HG03064 (cell line): ENCODE measurements at regions not wholly inside any gene's neighbourhood (a gene's known extent, or its start where the extent isn't known, plus 50 kb on each side); places are given as distances from the start of the nearest gene placed in this dataset.
"Not testable (repeated sequence)": the region's sequence is repeated elsewhere in the genome, so short reads cannot be mapped to it uniquely, and the experiment has no call there.

ENCODE experiments used
- ATAC-seq: cut with Tn5 transposase; IDR thresholded peaks from one replicate; pipeline ENCODE4 v1.9.1; 2021; ENCODE audit warnings: low read depth; ENCODE audit not compliant: unreplicated experiment

DNA sequence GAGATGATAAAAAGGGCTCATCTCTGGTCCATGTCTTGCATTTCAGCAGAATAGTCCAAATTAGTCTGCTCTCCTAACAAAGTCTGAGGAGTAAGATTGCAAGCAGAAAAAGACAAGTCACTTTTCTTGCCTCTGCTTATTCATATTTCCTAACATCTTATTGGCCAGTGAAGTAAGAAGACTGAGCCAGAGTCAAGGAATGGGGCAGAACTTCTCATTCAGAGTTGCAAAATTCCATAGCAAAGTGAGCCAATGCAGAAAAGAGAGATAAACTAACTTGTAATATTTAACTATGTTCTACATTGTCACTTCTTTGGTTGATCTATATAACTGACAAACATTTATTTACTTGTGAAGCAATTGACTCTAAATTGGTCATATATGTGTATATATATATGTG lies 2304.0 kb downstream of the ARAP2 start:
- no peak for ATAC-seq

DNA sequence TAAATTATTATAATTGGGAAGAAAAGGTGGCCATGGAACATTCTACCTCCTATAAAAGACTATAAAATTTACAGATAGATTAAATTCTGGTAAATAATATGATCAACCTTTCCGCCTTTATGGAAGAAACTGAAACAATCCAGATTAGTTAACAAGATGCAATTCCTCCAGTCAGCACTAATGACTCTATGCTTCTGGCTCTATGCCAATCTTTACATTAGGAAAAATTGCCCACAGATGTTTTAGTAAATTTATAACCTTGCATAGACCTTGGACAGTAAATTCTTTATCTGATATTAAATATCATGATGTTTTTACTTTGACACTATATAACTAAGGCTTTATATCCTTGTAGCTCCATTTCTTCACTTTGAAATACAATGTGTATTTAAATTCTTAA lies 2302.5 kb downstream of the ARAP2 start:
- no peak for ATAC-seq

DNA sequence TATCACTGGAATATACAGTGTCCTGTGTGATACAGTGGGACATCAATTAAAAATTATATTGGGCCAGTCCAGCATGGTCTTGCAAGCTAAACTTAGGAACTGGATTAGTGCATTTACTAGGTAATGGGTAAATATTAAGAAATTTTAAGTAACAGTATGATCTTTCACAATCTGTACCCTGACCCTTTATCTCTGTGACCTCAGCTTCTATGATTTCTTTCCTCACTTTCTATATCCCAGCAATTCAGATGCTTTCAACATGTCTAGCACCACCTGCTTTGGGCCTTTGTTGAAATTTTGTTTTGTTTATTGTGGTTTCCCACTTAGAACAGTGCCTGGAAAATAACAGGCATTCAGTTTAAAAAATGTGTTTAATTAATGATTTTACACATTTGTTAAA lies 2295.4 kb downstream of the ARAP2 start:
- no peak for ATAC-seq

DNA sequence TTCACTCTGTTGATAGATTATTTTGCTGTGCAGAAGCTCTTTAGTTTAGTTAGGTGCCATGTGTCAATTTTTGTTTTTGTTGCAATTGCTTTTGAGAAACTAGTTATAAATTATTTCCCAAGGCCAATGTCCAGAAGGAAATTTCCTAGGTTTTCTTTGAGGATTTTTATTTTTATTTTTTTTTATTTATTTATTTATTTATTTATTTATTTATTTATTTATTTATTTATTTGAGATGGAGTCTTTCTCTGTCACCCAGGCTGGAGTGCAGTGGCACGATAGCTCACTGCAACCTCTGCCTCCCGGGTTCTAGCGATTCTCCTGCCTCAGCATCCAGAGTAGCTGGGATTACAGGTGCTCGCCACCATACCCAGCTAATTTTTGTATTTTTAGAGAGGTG lies 2290.5 kb downstream of the ARAP2 start:
- not testable (repeated sequence) for ATAC-seq

DNA sequence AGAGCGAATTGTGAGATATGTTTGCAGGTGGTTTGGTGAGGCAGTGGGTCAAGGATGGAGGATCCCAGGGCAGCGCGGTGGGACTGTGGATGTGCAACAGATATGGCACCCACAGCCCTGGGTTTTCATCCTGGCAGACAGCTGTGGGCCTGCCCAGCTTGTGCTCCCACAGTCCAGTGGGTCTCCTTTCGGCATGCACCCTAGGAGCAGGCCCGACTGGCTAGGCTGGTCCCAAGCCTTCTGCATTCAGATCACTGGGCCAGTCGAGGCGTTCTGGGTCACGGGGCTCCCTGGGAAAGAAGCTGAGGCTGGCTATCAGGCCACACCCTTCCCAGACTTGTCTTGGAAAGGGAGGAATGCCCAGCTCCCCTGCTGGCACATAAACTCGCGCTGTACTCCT lies 2289.6 kb downstream of the ARAP2 start:
- ATAC-seq = no peak

DNA sequence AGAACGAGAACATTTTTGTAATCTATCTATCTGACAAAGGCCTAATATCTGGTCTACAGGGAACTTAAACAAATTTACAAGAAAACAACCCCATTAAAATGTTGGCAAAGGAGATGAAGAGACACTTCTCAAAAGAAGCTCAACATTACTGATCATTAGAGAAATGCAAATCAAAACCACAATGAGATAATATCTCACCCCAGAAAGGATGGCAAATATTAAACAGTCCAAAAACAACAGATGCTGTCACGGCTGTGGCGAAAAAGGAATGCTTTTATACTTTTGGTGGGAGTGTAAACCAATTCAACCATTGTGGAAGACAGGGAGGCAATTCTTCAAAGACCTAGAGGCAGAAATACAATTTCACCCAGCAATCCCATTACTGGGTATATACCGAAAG lies 2284.8 kb downstream of the ARAP2 start:
- ATAC-seq = no peak

DNA sequence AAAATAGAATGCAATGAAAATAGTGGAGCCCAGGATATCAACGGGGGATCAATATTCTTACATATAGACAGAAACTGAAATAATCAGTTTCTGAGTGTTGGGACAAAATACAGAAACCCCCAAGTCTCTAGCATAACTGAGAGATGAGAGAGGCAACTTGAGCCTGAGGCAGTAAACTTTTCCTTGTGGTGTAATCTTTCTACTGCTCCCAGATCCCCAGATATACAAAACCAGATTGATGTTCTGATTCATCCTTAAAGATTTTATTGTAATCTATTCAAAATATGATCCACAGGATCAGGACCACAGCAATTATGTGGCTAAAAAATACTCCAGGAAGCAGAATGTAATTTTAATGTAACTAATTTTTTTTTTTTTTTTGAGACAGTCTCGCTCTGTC lies 2282.6 kb downstream of the ARAP2 start:
- ATAC-seq = no peak

DNA sequence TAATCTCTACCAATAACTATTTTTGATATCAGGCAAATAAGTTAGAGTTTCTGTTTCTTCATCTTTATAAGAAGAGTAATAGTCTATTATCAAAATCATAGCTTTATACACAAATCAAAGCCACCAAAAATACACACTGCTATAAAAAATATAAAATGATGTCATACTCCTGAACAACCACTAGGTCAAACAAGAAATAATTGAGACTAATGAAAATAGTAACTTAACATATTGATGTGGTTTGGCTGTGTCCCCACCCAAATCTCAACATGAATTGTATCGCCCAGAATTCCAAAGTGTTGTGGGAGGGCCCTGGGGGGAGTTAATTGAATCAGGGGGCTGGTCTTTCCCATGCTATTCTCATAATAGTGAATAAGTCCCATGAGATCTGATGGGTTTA lies 2277.5 kb downstream of the ARAP2 start:
- ATAC-seq = no peak

DNA sequence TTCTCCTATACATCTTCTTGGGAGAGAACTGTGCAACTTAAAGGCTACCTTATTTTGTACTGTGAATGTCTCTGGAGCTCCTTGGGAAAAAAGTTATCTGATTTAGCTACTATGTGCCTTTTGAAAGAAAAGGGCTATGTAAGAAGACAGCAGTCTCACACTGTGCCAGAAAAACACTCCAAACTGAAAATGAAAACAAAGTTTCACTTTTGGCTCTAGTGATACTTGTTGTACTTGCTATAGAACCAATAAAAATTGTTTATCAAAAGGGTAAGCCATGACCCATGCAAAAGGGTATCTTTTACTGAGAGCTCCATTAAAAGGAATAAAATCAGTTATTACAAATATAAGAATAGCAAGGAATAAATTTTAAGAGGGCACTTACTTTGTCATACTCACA lies 2270.0 kb downstream of the ARAP2 start:
- no peak for ATAC-seq

DNA sequence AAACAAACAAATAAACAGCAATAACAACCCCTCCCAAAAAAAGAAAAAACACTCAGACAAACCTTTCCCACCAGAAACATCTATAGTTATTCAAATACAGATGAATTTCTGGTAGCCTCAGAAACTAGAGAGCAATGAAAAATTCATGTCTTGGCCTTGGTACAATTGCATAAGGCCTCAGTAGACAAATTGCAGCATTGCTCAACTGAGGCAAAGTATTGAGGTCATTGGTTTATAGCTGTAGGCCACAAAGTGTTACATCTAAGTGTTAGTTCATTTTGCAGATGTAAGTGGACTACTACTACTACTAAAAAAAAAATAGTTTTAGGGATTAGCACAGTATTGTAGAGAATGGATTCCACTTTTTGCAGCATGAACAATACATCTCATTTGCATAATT lies 2268.3 kb downstream of the ARAP2 start:
- ATAC-seq = no peak

DNA sequence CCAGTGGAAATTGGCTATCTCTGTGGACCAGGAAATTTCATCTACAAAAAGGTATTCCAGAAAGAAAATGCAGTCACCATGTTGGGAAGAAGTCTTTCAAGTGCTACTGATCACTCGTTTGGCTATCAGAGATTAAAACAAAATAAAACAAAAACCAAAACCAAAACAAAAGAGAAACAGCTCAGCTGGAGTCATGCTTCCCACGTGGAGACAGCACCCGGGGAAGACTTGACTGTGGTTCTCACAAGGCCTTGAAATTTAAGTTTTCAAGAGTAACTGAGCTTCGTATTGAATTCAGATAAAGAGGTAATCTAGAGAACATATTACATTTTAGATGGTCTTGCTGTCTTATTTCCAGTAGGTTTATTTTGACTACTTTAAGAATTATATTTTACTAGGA lies 2264.5 kb downstream of the ARAP2 start:
- not testable (repeated sequence) for ATAC-seq

DNA sequence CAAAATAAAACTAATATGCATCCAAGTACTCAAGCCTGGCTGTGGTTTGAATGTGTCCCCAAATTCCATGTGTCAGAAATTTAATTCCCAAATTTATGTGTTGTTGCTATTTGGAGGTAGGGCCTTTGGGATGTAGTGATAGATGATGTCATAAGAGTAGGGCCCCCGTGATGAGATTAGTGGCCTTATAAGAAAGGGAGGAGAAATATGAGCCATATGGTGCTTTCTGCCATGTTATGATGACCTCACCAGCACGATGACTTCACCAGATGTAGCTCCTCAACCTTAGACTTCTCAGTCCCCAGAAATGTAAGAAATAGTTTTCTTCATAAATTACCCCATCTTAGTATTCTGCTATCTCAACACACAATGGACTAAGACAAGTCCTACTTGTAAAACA lies 2264.0 kb downstream of the ARAP2 start:
- ATAC-seq = no peak

DNA sequence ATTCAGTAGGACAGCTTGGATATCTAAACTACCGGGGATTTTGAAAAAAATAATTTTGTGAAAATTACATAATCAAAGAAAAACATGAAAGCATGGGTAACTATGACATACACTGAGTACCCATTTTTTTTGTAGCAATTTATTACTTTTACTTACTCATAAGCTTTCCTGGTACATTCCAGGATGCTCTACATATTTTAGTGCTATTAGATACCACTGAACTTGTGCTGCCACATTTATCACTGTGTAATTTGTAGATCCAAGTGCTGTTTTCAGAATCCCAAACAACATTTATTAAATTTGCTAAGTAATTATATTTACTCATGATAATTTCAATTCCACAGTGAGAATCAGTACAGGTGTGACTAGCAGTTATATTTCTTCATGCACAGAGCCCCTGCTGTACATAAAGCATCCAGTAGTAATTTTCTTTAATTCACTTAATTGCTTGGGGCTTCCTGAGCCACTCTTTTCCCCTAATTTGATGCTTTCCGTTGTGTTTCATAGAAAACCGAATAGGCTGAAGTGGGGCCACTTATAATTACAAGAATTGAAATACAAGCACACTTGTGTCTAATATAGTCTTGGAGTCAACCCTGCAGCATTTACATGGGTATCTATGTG lies 2254.4 kb downstream of the ARAP2 start:
- ATAC-seq = no peak

DNA sequence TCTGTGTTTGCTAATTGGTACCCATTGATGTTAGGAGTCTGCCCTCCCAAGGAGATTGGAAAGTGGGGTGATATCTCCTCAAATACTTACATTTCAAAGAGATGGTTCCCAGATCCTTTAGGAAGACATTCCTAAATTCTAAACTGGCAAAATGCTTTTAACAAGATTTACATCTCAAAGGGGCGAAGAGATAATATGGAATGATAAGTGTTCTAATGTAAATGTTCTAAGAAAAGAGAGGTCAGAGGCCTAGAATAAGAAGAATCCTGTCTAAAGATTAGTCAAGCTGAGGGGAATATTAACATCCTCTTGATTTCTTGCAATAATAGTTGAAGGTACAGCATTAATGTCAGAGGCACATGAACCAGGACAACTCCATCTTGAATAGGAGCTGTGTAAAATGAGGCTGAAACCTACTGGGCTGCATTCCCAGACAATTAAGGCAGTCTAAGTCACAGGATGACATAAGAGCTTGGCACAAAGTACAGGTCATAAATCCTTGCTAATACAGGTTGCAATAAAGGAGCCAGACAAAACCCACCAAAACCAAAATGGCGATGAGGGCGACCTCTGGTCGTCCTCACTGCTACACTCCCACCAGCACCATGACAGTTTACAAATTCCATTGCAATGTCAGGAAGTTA lies 2248.1 kb downstream of the ARAP2 start:
- ATAC-seq = no peak

DNA sequence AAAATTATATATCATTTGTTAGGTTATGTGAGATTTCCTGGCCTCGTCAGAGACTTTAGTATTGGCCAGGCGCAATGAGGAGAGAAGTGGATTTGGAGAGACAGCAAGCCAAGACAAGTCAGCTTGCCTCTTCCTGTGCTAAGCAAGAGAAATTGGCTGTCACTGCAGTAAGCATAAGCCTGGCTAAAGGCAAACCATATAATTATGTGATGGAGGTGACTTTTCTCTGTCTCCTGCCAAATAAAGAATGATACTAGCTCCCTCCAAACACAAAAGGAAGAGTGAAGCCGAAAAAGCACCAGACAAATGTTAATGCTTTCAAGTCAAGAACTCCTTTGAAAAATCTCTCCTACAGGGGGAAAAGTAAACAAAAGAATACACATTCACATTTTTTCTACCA lies 2246.0 kb downstream of the ARAP2 start:
- no peak for ATAC-seq

DNA sequence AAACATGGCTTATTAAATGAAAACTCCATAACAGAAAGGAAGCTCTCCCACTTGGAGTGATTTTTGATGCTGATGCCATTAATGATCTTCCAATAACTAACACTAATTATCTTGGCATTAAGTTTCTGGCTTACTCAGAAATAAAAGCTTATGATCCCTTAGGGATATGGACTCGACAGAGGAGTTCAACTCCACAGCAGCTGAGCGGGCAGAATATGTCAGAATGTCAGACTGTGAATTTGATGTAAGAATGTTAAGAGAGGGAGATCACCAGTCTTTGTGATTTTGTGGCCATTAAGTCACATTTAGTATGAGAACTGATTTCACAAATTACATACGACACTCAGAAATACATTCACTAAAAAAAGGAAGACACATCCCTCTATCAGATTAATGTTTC lies 2244.0 kb downstream of the ARAP2 start:
- no peak for ATAC-seq

DNA sequence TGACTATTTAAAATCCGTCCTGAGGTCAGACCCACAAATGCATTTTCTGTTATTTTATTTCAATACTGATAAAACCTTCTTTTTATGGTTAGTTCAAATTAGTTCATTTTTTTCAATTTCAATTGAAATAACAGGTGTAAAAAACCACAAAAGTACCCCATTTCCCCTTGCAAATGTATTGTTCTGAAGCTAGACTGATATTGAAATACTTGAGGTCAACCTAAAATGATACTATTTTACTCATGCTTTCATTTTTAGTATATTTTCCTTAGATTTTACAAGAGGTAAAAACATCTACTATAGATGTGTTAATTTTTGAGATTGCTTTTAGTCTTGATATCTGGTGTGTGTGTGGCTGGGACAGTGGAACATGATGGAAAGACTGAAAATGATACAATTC lies 2237.8 kb downstream of the ARAP2 start:
- ATAC-seq = not testable (repeated sequence)

DNA sequence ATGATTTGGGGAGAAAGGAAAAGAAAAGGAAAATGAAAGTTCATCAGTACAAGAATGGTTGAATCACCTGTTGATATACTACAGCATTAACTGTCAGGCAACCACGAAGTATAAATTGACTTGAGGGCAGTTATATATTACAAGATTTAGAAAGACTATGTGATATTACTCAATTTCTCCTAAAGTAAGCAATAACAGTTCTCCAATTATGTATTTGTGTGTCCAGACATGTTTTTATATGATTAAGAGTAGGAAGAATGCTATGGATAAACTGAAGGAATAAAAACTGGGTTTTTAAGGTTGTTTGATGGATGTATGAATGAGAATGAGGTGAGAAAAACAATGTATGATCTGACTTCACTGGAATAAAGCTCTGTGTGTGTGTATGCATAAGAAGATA lies 2234.4 kb downstream of the ARAP2 start:
- ATAC-seq = no peak

DNA sequence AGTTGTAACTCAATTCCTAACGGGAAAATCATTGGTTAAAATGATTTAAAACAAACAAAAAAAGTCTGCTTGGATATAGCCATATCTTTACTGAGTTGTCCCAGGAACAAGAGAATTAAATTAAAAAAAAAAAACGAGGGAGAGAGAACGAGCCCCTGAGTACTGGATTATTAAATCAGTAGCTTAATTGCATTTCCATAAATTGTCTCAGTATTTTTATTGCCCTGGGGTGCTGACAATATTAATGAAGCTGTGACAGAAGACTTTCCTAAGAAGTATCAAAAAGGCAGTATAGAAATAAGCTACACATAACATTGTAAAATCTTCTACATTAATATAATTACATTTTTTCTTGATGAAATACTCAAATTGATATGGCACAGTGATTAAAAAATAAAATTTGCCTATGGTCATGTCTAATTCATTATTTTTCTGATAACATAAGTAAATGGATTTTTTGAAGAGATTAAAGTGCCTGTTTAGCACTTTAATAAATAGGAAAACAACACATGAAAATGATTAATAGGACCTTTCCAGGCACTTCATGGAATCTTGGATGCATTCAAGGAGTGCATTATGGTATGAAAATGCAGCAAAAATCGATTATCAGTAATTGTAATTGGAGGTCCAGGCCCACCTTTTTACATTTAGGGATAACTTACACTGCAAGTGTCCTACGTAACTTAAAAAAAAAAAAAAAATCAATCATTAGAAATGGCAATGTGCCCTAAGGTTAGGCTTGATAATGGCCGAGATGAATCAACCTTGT lies 2233.4 kb downstream of the ARAP2 start:
- no peak for ATAC-seq

DNA sequence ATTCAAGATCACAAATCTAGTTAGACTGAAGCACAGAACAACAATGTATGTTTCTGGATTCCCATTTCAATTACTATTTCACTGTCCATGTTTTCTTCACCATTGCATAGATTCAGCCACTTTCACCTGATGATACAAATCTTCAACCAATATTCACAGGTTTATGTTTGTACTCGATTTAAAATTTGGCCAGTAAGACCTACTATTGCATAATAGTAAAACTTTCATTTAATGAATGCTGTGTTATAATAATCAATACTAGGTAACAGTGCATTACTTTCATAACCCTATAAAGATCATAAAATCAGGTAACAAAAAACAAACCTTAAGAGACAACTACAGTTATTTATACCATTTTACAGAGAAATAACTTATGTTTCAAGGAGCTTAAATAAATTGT lies 2209.1 kb downstream of the ARAP2 start:
- ATAC-seq = no peak

DNA sequence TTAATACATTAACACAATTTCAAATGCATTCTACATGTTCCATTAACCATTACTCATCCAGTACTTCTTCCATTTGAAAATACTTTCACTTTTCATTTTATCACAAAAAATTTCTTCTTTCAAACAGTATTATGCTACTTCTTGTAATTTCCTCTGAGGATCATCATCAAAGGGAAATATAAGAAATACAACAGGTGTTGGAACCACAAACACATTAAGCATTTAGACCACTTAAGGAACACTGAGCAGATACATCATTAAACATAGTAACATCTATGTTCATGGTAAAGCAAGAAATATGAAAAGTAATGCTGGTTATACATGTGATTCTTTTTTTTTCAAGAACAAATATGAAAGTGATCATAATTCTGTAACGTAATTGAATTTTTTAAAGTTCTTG lies 2207.0 kb downstream of the ARAP2 start:
- ATAC-seq = no peak

DNA sequence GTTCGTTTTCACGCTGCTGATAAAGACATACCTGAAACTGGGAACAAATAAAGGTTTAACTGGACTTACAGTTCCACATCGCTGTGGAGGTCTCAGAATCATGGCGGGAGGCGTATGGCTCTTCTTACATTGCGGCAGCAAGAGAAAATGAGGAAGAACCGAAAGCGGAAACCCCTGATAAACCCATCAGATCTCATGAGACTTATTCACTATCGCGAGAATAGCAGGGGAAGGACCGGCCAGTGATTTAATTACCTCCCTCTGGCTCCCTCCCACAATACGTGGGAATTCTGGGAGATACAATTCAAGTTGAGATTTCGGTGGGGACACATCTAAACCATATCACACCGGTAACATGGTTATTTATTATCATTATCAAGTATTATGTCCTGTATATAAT lies 2204.5 kb downstream of the ARAP2 start:
- ATAC-seq = no peak
